NT2/D1 (cell line): ENCODE measurements at regions not wholly inside any gene's neighbourhood (a gene's known extent, or its start where the extent isn't known, plus 50 kb on each side); places are given as distances from the start of the nearest gene placed in this dataset.

Source experiments
- DNase-seq: peaks from one replicate; pipeline ENCODE4 v3.0.0-alpha.2; 2011; ENCODE audit warnings: low read depth, low spot score
- H3K27me3 ChIP-seq: 2 replicates; pipeline ENCODE4 v1.6.0; 2011; ENCODE audit warnings: mild to moderate bottlenecking; ENCODE audit not compliant: insufficient read length, insufficient read depth
- H3K36me3 ChIP-seq: 2 replicates; pipeline ENCODE4 v1.6.1; 2011; ENCODE audit warnings: mild to moderate bottlenecking, low read length, mixed read lengths; ENCODE audit not compliant: insufficient read depth, insufficient read length
- H3K4me1 ChIP-seq: 2 replicates; pipeline ENCODE4 v1.5.1; 2011; ENCODE audit not compliant: insufficient read depth, insufficient read length
- H3K4me3 ChIP-seq: 2 replicates; pipeline ENCODE4 v1.5.1; 2011; ENCODE audit warnings: low read depth; ENCODE audit not compliant: insufficient read length
- H3K9ac ChIP-seq: 2 replicates; pipeline ENCODE4 v1.6.0; 2011; ENCODE audit warnings: low read depth; ENCODE audit not compliant: insufficient read length
- H3K9me3 ChIP-seq: 2 replicates; pipeline ENCODE4 v1.5.1; 2011; ENCODE audit warnings: mild to moderate bottlenecking, low read length; ENCODE audit not compliant: insufficient read depth
- SUZ12 ChIP-seq: IDR thresholded peaks from 2 replicates; pipeline ENCODE4 v1.6.1; 2011; ENCODE audit not compliant: insufficient read length, insufficient read depth; ENCODE audit errors: extremely low read depth
- YY1 ChIP-seq: IDR thresholded peaks from 2 replicates; pipeline ENCODE4 v1.6.1; 2011; ENCODE audit not compliant: insufficient read length, insufficient read depth
- ZNF274 ChIP-seq: IDR thresholded peaks from 2 replicates; pipeline ENCODE4 v1.6.1; 2011; ENCODE audit warnings: mild to moderate bottlenecking, low read depth, low read length

GRCh38 chr2:145207884-145208283 lies 688.0 kb upstream of the ZEB2 start:
- no peaks in the 10 kb centered on the region for H3K9me3 ChIP-seq

GRCh38 chr2:145206496-145207281 lies 686.8 kb upstream of the ZEB2 start:
- H3K4me1 ChIP-seq, result no peaks in the 10 kb centered on the region
- H3K36me3 ChIP-seq, result no peaks in the 10 kb centered on the region
- no peaks in the 10 kb centered on the region for H3K9me3 ChIP-seq
- H3K27me3 ChIP-seq, result no peaks in the 10 kb centered on the region
- no peak overlapping the region for H3K4me3 ChIP-seq
- DNase-seq, result no peak
- TF ChIP-seq ZNF274 (no peak), YY1 (no peak), SUZ12 (no peak)
- no peak overlapping the region for H3K9ac ChIP-seq

More at GRCh38 chr2:145207884-145208283, 688.0 kb upstream of the ZEB2 start:
- H3K36me3 ChIP-seq, result no peaks in the 10 kb centered on the region
- H3K27me3 ChIP-seq, result no peaks in the 10 kb centered on the region
- H3K9ac ChIP-seq, result no peak overlapping the region
- no peak for TF ChIP-seq YY1
- TF ChIP-seq SUZ12, result no peak
- TF ChIP-seq ZNF274, result no peak
- no peak for DNase-seq
- H3K4me3 ChIP-seq, result no peak overlapping the region
- no peaks in the 10 kb centered on the region for H3K4me1 ChIP-seq

DNA sequence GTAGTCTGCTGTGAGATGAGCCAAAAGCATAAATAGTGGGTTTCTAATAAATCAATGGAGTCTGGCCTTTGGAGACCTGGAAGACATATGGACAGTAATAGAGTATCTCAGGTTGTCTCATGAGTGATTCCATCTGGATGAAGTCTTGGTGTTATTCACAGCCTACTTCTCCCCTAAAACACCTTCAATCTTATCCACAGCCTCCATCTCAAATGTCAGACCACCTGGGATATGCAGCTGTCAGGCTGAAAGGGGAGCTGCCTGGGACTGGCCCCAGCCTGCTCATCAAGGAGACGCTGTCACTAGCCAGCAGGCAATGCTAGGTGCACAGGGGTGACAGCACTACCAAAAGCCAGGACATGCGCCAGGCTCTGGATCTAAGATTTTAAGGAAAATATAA lies 684.0 kb upstream of the ZEB2 start:
- DNase-seq, result no peak

GRCh38 chr2:145199827-145200706 lies 680.1 kb upstream of the ZEB2 start:
- Histone ChIP-seq H3K27me3 (no peaks in the 10 kb centered on the region), H3K9ac (no peak overlapping the region), H3K4me3 (no peak overlapping the region), H3K9me3 (no peaks in the 10 kb centered on the region), H3K4me1 (no peaks in the 10 kb centered on the region), H3K36me3 (no peaks in the 10 kb centered on the region)
- TF ChIP-seq SUZ12 (no peak), YY1 (no peak), ZNF274 (no peak)
- no peak for DNase-seq

More for the DNA sequence above, 684.0 kb upstream of the ZEB2 start:
- Histone ChIP-seq H3K9ac (no peak overlapping the region), H3K4me3 (no peak overlapping the region), H3K36me3 (no peaks in the 10 kb centered on the region), H3K9me3 (no peaks in the 10 kb centered on the region), H3K4me1 (no peaks in the 10 kb centered on the region), H3K27me3 (no peaks in the 10 kb centered on the region)
- TF ChIP-seq SUZ12 (no peak), YY1 (no peak), ZNF274 (no peak)

DNA sequence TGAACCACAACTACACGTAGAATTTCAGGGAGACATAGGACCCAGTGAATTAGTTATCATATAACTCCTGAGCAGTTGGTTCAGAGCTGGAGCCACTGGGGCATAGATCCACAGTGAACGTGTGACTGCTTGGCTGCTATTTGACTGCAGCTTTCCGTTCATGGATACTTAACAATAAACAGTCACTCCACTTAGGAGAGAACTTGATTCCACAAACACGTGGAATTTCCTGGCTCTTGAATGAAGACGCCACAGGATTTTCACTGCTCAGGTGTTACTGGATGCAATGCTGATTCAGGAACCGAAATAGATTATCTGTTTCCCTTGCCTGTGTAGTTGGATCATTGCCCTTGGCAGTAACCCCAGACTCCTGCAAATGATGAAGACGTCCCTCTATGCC lies 679.1 kb upstream of the ZEB2 start:
- H3K4me1 ChIP-seq, result no peaks in the 10 kb centered on the region
- no peaks in the 10 kb centered on the region for H3K36me3 ChIP-seq
- no peak overlapping the region for H3K9ac ChIP-seq
- no peak overlapping the region for H3K4me3 ChIP-seq
- no peak for TF ChIP-seq SUZ12
- TF ChIP-seq YY1, result no peak
- TF ChIP-seq ZNF274, result no peak
- no peaks in the 10 kb centered on the region for H3K9me3 ChIP-seq
- no peaks in the 10 kb centered on the region for H3K27me3 ChIP-seq
- DNase-seq, result no peak

GRCh38 chr2:145198555-145198954 lies 678.6 kb upstream of the ZEB2 start:
- Histone ChIP-seq H3K36me3 (no peaks in the 10 kb centered on the region), H3K4me3 (no peak overlapping the region), H3K27me3 (no peaks in the 10 kb centered on the region), H3K4me1 (no peaks in the 10 kb centered on the region), H3K9me3 (no peaks in the 10 kb centered on the region), H3K9ac (no peak overlapping the region)
- TF ChIP-seq ZNF274, result no peak
- no peak for TF ChIP-seq YY1
- TF ChIP-seq SUZ12, result no peak
- no peak for DNase-seq

GRCh38 chr2:145197944-145198343 lies 678.0 kb upstream of the ZEB2 start:
- TF ChIP-seq SUZ12 (no peak), YY1 (no peak), ZNF274 (no peak)
- DNase-seq, result no peak
- no peaks in the 10 kb centered on the region for H3K4me1 ChIP-seq

More at GRCh38 chr2:145197944-145198343, 678.0 kb upstream of the ZEB2 start:
- H3K9ac ChIP-seq, result no peak overlapping the region
- H3K27me3 ChIP-seq, result no peaks in the 10 kb centered on the region
- H3K4me3 ChIP-seq, result no peak overlapping the region
- H3K9me3 ChIP-seq, result no peaks in the 10 kb centered on the region
- H3K36me3 ChIP-seq, result no peaks in the 10 kb centered on the region
